ENCODE measurements at regions not wholly inside any gene's neighbourhood (a gene's known extent, or its start where the extent isn't known, plus 50 kb on each side); places are given as distances from the start of the nearest gene placed in this dataset.

- DNase-seq: no peak
- TF ChIP-seq CTCF (IDR thresholded peaks at IDR 0.05; ENCODE audit: low read length) (no peak), EZH2 (optimal IDR thresholded peaks at IDR 0.05; ENCODE audit: low read depth, low read length) (no peak), EZH2phosphoT487 (IDR thresholded peaks at IDR 0.05; ENCODE audit: low read length) (no peak)
- Histone ChIP-seq H3K36me3 (replicated peaks; ENCODE audit: insufficient read depth, low read length) (no peaks in the 10 kb centered on the region), H3K9me3 (replicated peaks; ENCODE audit: insufficient read depth, low read length) (no peaks in the 10 kb centered on the region), H3K27ac (ENCODE audit: low read length) (no peak overlapping the region), H3K9me2 (replicated peaks; ENCODE audit: insufficient read depth, low read length) (no peaks in the 10 kb centered on the region), H3F3A (ENCODE audit: insufficient read depth, low read length) (peaks cover 26% of the 10 kb centered on the region), H3K9ac (ENCODE audit: low read length) (no peak overlapping the region), H2AFZ (ENCODE audit: low read length) (no peak overlapping the region), H4K20me1 (ENCODE audit: insufficient read depth, low read length) (no peaks in the 10 kb centered on the region), H3K27me3 (replicated peaks; ENCODE audit: insufficient read depth, low read length) (no peaks in the 10 kb centered on the region), H3K4me3 (ENCODE audit: low read length) (no peak overlapping the region), H3K79me2 (ENCODE audit: low read length) (no peaks in the 10 kb centered on the region), H3K4me2 (ENCODE audit: low read depth, low read length) (no peak overlapping the region), H3K4me1 (ENCODE audit: low read length) (peaks cover 24% of the 10 kb centered on the region)
These were observed 554.6 kb upstream of the BOD1L1 start for GRCh38 chr4:14182148-14182547.

- Histone ChIP-seq H3K9me2 (replicated peaks; ENCODE audit: insufficient read depth, low read length) (no peaks in the 10 kb centered on the region), H3K27ac (ENCODE audit: low read length) (no peak overlapping the region), H3K4me3 (ENCODE audit: low read length) (no peak overlapping the region), H3F3A (ENCODE audit: insufficient read depth, low read length) (peaks cover 5% of the 10 kb centered on the region), H3K9me3 (replicated peaks; ENCODE audit: insufficient read depth, low read length) (no peaks in the 10 kb centered on the region), H4K20me1 (ENCODE audit: insufficient read depth, low read length) (no peaks in the 10 kb centered on the region), H3K4me2 (ENCODE audit: low read depth, low read length) (no peak overlapping the region), H2AFZ (ENCODE audit: low read length) (no peak overlapping the region), H3K9ac (ENCODE audit: low read length) (no peak overlapping the region), H3K79me2 (ENCODE audit: low read length) (no peaks in the 10 kb centered on the region), H3K27me3 (replicated peaks; ENCODE audit: insufficient read depth, low read length) (no peaks in the 10 kb centered on the region), H3K4me1 (ENCODE audit: low read length) (peaks cover 20% of the 10 kb centered on the region), H3K36me3 (replicated peaks; ENCODE audit: insufficient read depth, low read length) (no peaks in the 10 kb centered on the region)
- no peak for DNase-seq
- no peak for TF ChIP-seq EZH2phosphoT487 (IDR thresholded peaks at IDR 0.05; ENCODE audit: low read length)
- TF ChIP-seq EZH2 (optimal IDR thresholded peaks at IDR 0.05; ENCODE audit: low read depth, low read length): no peak
- no peak for TF ChIP-seq CTCF (IDR thresholded peaks at IDR 0.05; ENCODE audit: low read length)
These were observed 556.7 kb upstream of the BOD1L1 start for GRCh38 chr4:14184265-14184664.

- H2AFZ ChIP-seq (ENCODE audit: low read length): no peak overlapping the region
These were observed 557.2 kb upstream of the BOD1L1 start for GRCh38 chr4:14184767-14185166.

More at GRCh38 chr4:14184767-14185166, 557.2 kb upstream of the BOD1L1 start:
- Histone ChIP-seq H3F3A (ENCODE audit: insufficient read depth, low read length) (no peaks in the 10 kb centered on the region; the same call in 1 of the 2 replicates), H3K4me1 (ENCODE audit: low read length) (peaks cover 15% of the 10 kb centered on the region), H3K9ac (ENCODE audit: low read length) (no peak overlapping the region), H3K9me2 (replicated peaks; ENCODE audit: insufficient read depth, low read length) (no peaks in the 10 kb centered on the region), H3K36me3 (replicated peaks; ENCODE audit: insufficient read depth, low read length) (no peaks in the 10 kb centered on the region), H3K79me2 (ENCODE audit: low read length) (no peaks in the 10 kb centered on the region), H3K4me3 (ENCODE audit: low read length) (no peak overlapping the region), H3K9me3 (replicated peaks; ENCODE audit: insufficient read depth, low read length) (no peaks in the 10 kb centered on the region), H3K27me3 (replicated peaks; ENCODE audit: insufficient read depth, low read length) (no peaks in the 10 kb centered on the region), H3K27ac (ENCODE audit: low read length) (no peak overlapping the region), H4K20me1 (ENCODE audit: insufficient read depth, low read length) (no peaks in the 10 kb centered on the region), H3K4me2 (ENCODE audit: low read depth, low read length) (no peak overlapping the region)
- no peak for TF ChIP-seq CTCF (IDR thresholded peaks at IDR 0.05; ENCODE audit: low read length)
- no peak for TF ChIP-seq EZH2 (optimal IDR thresholded peaks at IDR 0.05; ENCODE audit: low read depth, low read length)
- no peak for TF ChIP-seq EZH2phosphoT487 (IDR thresholded peaks at IDR 0.05; ENCODE audit: low read length)
- no peak for DNase-seq

Measured in MM.1S (cell line).